ENCODE measurements at regions not wholly inside any gene's neighbourhood (a gene's known extent, or its start where the extent isn't known, plus 50 kb on each side); places are given as distances from the start of the nearest gene placed in this dataset.
"Not testable (repeated sequence)": the region's sequence is repeated elsewhere in the genome, so short reads cannot be mapped to it uniquely, and the experiment has no call there.

DNA sequence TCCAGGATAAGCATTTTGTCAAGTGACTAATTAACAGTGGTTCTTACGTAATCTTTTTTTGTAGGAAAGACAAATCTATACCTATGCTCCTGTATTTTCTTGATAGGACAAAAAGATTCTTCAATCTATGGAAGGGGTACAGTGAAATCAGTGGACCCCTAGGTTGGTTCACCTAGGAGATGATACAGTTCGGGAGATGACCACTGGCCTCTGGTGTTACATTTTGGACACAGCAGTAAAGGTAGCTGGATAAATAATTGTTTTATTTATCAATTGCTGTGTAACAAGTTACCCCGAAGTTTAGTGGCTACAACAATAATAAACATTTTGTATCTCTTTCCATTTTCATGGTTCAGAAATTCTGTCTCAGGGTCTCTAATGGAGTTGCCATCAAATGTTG is 288.2 kb upstream of the MAGI2 start:
- H3K27me3 ChIP-seq, result no peaks in the 10 kb centered on the region
- no peak for DNase-seq
- H3K4me1 ChIP-seq, result no peaks in the 10 kb centered on the region
- 31 to 60% (median 40%) methylated on average over 3 of the region's 3 CpGs for whole genome bisulfite sequencing, 5 donors
- intact Hi-C loops (cut with DNase I; ENCODE audit: low total_unique reads), result no loop called here
- no peak overlapping the region for H3K27ac ChIP-seq
- no peak for TF ChIP-seq POLR2AphosphoS5 (IDR thresholded peaks at IDR 0.05)
- no peak for TF ChIP-seq EP300 (IDR thresholded peaks at IDR 0.05)
- TF ChIP-seq, protein P1, sequence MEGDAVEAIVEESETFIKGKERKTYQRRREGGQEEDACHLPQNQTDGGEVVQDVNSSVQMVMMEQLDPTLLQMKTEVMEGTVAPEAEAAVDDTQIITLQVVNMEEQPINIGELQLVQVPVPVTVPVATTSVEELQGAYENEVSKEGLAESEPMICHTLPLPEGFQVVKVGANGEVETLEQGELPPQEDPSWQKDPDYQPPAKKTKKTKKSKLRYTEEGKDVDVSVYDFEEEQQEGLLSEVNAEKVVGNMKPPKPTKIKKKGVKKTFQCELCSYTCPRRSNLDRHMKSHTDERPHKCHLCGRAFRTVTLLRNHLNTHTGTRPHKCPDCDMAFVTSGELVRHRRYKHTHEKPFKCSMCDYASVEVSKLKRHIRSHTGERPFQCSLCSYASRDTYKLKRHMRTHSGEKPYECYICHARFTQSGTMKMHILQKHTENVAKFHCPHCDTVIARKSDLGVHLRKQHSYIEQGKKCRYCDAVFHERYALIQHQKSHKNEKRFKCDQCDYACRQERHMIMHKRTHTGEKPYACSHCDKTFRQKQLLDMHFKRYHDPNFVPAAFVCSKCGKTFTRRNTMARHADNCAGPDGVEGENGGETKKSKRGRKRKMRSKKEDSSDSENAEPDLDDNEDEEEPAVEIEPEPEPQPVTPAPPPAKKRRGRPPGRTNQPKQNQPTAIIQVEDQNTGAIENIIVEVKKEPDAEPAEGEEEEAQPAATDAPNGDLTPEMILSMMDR (IDR thresholded peaks at IDR 0.05), result no peak
- no peak for TF ChIP-seq POLR2A (IDR thresholded peaks at IDR 0.05)
- no peaks in the 10 kb centered on the region for H3K36me3 ChIP-seq
- H3K9me3 ChIP-seq, result no peaks in the 10 kb centered on the region
- no peak overlapping the region for H3K4me3 ChIP-seq

- intact Hi-C loops (cut with DNase I; ENCODE audit: low total_unique reads), result no loop called here
These were observed 286.6 kb upstream of the MAGI2 start for GRCh38 chr7:79740076-79740475.

DNA sequence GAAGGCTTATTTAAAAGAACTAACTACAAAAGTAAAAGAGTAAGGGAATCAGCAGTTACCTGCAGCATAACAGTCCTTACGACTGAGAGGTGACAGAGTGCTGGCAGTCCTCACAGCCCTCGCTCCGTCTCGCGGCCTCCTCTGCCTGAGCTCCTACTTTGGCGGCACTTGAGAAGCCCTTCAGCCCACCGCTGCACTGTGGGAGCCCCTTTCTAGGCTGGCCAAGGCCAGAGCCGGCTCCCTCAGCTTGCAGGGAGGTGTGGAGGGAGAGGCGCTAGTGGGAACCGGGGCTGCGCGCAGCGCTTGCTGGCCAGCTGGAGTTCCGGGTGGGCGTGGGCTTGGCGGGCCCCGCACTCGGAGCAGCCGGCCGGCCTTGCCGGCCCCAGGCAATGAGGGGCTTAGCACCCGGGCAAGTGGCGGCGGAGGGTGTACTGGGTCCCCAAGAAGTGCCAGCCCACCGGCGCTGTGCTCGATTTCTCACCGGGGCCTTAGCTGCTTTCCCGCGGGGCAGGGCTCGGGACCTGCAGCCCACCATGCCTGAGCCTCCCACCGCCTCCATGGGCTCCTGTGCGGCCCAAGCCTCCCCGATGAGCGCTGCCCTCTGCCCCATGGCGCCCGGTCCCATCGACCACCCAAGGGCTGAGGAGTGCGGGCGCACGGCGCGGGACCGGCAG is 285.7 kb upstream of the MAGI2 start:
- H3K9me3 ChIP-seq; H3K27me3 ChIP-seq; DNase-seq; H3K36me3 ChIP-seq; H3K4me1 ChIP-seq; H3K27ac ChIP-seq; H3K4me3 ChIP-seq; intact Hi-C loops (cut with DNase I; ENCODE audit: low total_unique reads): not testable (repeated sequence)
- WGBS, 5 donors, result 95 to 98% (median 96%) methylated on average over 18 to 44 of the region's 44 CpGs

More at GRCh38 chr7:79740076-79740475, 286.6 kb upstream of the MAGI2 start:
- Histone ChIP-seq H3K36me3 (no peaks in the 10 kb centered on the region), H3K27ac (no peak overlapping the region), H3K9me3 (peaks cover 0 to 3% (median 0%) of the 10 kb centered on the region in 4 donors), H3K4me1 (no peaks in the 10 kb centered on the region), H3K4me3 (no peak overlapping the region), H3K27me3 (no peaks in the 10 kb centered on the region)
- no peak for DNase-seq
- no peak for TF ChIP-seq EP300 (IDR thresholded peaks at IDR 0.05)
- no peak for TF ChIP-seq POLR2AphosphoS5 (IDR thresholded peaks at IDR 0.05)
- TF ChIP-seq, protein P1 (IDR thresholded peaks at IDR 0.05), result no peak
- no peak for TF ChIP-seq POLR2A (IDR thresholded peaks at IDR 0.05)
- 91 to 95% (median 92%) methylated on average over 22 of the region's 22 CpGs for WGBS, 5 donors

- Histone ChIP-seq H3K27ac (no peak overlapping the region), H3K4me3 (no peak overlapping the region), H3K36me3 (no peaks in the 10 kb centered on the region), H3K27me3 (no peaks in the 10 kb centered on the region), H3K9me3 (peaks cover 3 to 16% (median 11%) of the 10 kb centered on the region in 4 donors), H3K4me1 (no peaks in the 10 kb centered on the region)
- DNase-seq, result no peak
- intact Hi-C loops (cut with DNase I; ENCODE audit: low total_unique reads), result no loop called here
- TF ChIP-seq EP300 (IDR thresholded peaks at IDR 0.05) (no peak), POLR2A (IDR thresholded peaks at IDR 0.05) (no peak), POLR2AphosphoS5 (IDR thresholded peaks at IDR 0.05) (no peak)
- TF ChIP-seq, protein P1 (IDR thresholded peaks at IDR 0.05), result no peak
- WGBS, 5 donors, result 57 to 95% (median 94%) methylated on average over 3 of the region's 3 CpGs
These were observed 283.0 kb upstream of the MAGI2 start for GRCh38 chr7:79736418-79736817.

DNA sequence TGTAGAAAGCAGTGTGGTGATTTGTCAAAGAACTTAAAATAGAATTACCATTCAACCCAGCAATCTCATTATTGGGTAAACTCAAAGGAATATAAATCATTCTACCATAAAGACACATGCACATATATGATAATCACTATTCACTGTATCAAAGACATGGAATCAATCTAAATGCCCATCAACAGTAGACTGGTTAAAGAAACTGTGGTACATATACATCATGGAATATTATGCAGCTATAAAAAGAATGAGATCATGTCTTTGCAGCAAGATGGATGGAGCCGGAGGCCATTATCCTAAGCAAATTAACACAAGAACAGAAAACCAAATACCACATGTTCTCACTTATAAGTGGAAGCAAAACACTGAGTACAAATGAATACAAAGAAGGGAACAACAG is 281.5 kb upstream of the MAGI2 start:
- Histone ChIP-seq H3K36me3 (no peaks in the 10 kb centered on the region), H3K4me3 (no peak overlapping the region), H3K9me3 (peaks cover 3 to 20% (median 12%) of the 10 kb centered on the region in 4 donors), H3K27me3 (no peaks in the 10 kb centered on the region), H3K27ac (no peak overlapping the region), H3K4me1 (no peaks in the 10 kb centered on the region)
- TF ChIP-seq POLR2A (IDR thresholded peaks at IDR 0.05), result no peak
- no peak for TF ChIP-seq POLR2AphosphoS5 (IDR thresholded peaks at IDR 0.05)
- TF ChIP-seq EP300 (IDR thresholded peaks at IDR 0.05), result no peak
- TF ChIP-seq, protein P1 (IDR thresholded peaks at IDR 0.05), result no peak
- WGBS, 5 donors, result 90 to 100% (median 97%) methylated on average over 1 of the region's 1 CpG
- DNase-seq, result no peak
- intact Hi-C loops (cut with DNase I; ENCODE audit: low total_unique reads), result no loop called here

Data from stomach (tissue), 8 donors.